H1 (cell line): ENCODE measurements at regions not wholly inside any gene's neighbourhood (a gene's known extent, or its start where the extent isn't known, plus 50 kb on each side); places are given as distances from the start of the nearest gene placed in this dataset.

Experiments used
- ATF3 ChIP-seq: IDR thresholded peaks from 2 replicates; pipeline ENCODE4 v1.6.1; 2011; ENCODE audit warnings: low read depth, mild to moderate bottlenecking, low read length; ENCODE audit not compliant: insufficient read depth
- CTCF ChIP-seq, 3 experiments: IDR thresholded peaks; 1 replicate in 2 of 3; 2 replicates in 1 of 3; pipeline versions ENCODE4 v1.5.1 to v1.6.1; 2011; ENCODE audit warnings: low read length in 3 of 3, mild to moderate bottlenecking in 3 of 3, inconsistent platforms in 2 of 3, low read depth in 1 of 3, moderate library complexity in 1 of 3; ENCODE audit not compliant: insufficient read depth in 1 of 3; ENCODE audit errors: control extremely low read depth in 1 of 3
- EP300 ChIP-seq, 2 experiments: IDR thresholded peaks; 1 replicate in 1 of 2; 2 replicates in 1 of 2; pipeline ENCODE4 v1.6.1; 2011 to 2012; ENCODE audit warnings: low read depth in 2 of 2, low read length in 2 of 2, mild to moderate bottlenecking in 2 of 2, borderline replicate concordance in 1 of 2, inconsistent platforms in 1 of 2, moderate library complexity in 1 of 2
- EZH2 ChIP-seq: fragments of 200-600 bp; sonication (generic); IDR thresholded peaks from 2 replicates; pipeline ENCODE4 v1.7.1; 2012; ENCODE audit warnings: low read depth, mild to moderate bottlenecking, moderate library complexity, low read length, inconsistent platforms; ENCODE audit not compliant: severe bottlenecking
- MAX ChIP-seq: IDR thresholded peaks from 2 replicates; pipeline ENCODE4 v1.6.1; 2012; ENCODE audit warnings: inconsistent platforms
- POLR2A ChIP-seq, 2 experiments: IDR thresholded peaks; 1 replicate in 1 of 2; 2 replicates in 1 of 2; pipeline ENCODE4 v1.6.1; 2011; ENCODE audit warnings: low read depth in 2 of 2, low read length in 2 of 2, mild to moderate bottlenecking in 2 of 2; ENCODE audit errors: control extremely low read depth in 1 of 2
- ZNF274 ChIP-seq: IDR thresholded peaks from 2 replicates; pipeline ENCODE4 v1.7.0; 2012; ENCODE audit warnings: low read length, borderline replicate concordance; ENCODE audit errors: extremely low read depth

- TF ChIP-seq CTCF (IDR thresholded peaks at IDR 0.05; ENCODE audit: control extremely low read depth in 1 of 3, insufficient read depth in 1 of 3, low read depth in 1 of 3, low read length in 3 of 3) (no peak), EP300 (IDR thresholded peaks at IDR 0.05; ENCODE audit: borderline replicate concordance in 1 of 2, low read depth in 2 of 2, low read length in 2 of 2) (no peak), EZH2 (no peak), MAX (no peak), POLR2A (IDR thresholded peaks at IDR 0.05; ENCODE audit: control extremely low read depth in 1 of 2, low read depth in 2 of 2, low read length in 2 of 2) (no peak), ATF3 (no peak), ZNF274 (no peak)
Measured at GRCh38 chr5:162882629-162883028, 554.8 kb upstream of the CCNG1 start.
